Activated CD8-positive, alpha-beta memory T cell treated with anti-CD3 and anti-CD28 coated beads for 1 hour (primary cell): ENCODE measurements at regions not wholly inside any gene's neighbourhood (a gene's known extent, or its start where the extent isn't known, plus 50 kb on each side); places are given as distances from the start of the nearest gene placed in this dataset.
"Not testable (repeated sequence)": the region's sequence is repeated elsewhere in the genome, so short reads cannot be mapped to it uniquely, and the experiment has no call there.

Experiments
- DNase-seq, 2 donors: peaks; one replicate each; pipeline ENCODE4 v3.0.0-alpha.2; 2020; ENCODE audit warnings: low read depth in 1 of 2; ENCODE audit errors: extremely low read depth in 1 of 2

DNA sequence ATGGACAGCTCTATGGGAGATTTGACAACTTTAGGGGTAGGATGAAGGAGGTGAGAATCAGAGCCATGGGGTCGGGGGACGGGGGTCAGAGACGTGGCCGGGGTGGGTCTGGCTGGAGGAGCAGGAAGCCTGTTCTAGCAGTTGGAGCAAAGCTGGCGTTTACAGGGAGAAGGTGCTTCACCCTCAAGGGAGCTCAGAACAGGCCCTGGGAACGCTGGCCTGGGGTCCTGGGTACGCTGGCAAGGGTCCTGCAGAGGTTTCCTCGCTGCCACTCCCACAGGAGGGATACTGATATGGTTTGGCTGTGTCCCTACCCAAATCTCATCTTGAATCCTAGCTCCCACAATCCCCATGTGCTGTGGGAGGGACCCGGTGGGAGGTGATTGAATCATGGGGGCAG, 205.0 kb upstream of the ARL4C start:
- DNase-seq, result no peak

DNA sequence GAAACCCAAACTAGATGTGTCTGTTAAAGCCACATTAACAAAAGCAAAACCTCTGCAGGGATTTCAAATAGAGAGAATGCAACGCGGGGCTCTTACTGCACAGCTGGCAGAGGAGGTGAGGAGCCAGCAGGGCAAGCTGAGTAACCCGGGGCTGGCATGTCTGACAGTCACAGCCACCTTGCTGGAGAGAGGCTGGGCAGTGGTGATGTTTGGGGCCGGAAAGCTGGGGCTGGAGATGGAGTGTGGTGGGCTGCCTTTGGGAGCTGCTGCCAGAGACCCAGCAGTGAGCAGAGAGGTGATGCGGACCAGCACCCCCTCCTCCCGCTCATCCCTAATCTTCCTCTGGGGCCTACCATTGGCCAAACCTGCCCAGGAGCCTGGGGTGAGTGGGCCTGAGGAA, 204.5 kb upstream of the ARL4C start:
- no peak for DNase-seq

DNA sequence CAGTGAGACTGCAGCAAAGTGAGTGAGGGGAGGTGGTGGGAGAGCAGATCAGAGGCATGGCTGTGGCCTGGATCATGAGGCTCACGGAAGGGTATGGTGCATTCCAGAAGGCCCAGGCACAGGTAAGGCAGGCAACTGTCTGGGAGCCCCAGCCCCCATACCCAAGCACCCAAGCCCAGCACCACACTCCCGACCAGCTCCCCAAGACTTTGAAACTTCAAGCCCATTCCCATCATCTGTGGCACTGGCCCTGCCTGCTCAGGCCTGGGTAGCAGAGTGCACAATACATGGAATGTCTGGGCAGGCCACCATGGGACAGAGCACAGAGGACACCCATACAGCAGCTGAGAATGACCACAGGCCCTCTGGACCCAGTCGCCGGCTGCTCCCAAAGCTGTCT, 202.6 kb upstream of the ARL4C start:
- no peak for DNase-seq

DNA sequence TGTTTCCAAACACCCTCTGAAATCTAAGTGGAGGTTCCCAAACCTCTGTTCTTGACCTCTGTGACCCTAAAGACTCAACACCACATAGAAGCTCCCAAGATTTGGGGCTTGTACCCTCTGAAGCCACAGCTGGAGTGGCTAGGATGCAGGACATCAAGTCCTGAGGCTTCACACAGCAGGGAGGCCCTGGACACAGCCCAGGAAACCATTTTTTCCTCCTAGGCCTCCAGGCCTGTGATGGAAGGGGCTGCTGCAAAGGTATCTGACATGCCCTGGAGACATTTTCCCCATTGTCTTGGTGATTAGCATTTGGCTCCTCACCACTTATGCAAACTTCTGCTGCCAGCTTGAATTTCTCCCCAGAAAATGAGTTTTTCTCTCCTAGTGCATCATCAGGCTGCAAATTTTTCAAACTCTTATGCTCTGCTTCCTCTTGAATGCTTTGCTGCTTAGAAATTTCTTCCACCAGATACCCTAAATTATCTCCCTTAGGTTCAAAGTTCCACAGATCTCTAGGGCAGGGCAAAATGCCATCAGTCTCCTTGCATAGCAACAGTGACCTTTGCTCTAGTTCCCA, 200.5 kb upstream of the ARL4C start:
- DNase-seq, result not testable (repeated sequence)

DNA sequence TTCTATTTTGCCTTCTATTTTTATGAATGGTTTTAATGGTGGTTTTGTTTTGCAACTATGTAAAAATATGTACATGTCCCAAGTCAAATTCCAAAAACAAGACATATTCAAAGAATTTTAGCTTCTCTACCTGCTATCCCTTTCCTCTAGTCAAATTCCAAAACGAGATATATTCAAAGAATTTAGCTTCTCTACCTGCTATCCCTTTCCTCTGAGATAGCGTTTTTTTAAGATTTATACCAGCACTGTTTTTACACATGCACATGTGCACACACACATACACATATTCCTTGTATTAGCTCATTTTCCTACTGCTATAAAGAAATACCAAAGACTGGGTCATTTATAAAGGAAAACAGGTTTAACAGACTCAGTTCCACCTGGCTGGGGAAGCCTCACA, 199.1 kb upstream of the ARL4C start:
- DNase-seq, result no peak

DNA sequence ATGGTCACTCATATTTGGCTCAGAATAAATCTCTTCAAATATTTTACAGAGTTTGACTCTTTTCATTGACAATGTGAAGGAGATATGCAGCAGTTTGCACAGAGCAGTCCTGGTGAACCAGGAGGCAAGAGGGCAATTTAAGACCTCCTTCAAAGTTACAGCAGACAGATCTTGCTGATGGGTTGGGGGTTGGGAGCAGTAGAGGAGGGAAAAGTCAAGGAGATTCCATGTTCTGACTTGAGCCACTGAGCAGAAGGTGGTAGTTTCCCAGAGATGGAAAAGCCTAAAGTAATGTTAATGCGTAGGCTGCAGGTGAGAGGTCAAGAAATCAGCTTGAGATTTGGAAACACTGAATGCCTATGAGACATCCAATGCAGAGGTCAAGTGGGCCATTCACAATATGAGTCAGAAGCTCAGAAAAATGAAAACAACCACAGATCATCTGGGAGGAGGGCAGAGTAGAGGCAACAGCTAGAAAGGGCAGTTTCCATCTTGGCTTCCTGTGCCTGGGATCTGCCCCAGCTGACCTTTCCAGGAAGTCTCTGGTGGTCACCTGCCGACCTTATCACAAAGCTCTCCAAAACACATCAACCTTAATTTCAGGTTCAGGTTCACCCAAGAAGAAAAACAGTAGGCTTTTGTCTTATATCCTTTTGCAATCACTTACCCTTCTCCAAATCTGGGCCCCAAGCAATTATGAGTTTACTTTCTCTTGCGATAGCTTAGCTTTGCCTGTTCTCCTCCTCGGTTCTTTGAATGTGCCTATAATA, 197.5 kb upstream of the ARL4C start:
- no peak for DNase-seq

DNA sequence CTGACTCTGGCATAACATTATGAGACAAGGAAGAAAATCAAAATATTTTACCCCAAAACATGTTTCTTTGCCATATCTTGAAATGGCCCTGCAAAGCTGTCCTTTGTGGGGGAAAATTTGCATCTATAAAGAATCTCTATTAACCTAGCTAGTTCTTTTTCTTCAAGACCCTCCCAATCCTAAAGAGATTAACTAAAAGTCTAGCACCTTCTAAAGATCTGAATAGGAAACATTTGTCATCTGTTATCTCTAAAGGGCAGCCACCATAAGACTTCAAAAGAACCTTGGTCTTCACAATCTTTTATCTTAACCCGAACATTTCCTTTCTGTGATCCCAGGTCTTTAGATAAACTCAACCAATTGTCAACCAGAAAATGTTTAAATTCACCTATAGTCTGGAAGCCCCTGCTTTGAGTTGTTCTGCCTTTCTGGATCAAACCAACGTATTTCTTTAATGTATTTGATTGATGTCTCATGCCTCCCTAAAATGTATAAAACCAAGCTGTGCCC, 196.9 kb upstream of the ARL4C start:
- not testable (repeated sequence) for DNase-seq

DNA sequence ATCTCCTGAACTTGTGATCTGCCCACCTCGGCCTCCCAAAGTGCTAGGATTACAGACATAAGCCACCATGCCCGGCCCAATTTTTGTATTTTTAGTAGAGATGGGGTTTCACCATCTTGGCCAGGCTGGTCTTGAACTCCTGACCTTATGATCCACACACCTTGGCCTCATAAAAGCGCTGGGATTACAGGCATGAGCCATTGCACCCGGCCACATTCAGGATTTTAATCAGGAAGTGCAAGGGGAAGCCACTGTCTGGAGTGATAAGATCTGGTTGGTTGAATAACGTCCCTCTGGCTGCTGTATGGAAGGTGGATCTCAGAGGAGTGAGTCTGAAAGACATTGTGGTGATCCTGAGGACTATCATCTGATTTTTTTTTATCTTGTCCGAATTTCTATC, 196.3 kb upstream of the ARL4C start:
- not testable (repeated sequence) for DNase-seq

DNA sequence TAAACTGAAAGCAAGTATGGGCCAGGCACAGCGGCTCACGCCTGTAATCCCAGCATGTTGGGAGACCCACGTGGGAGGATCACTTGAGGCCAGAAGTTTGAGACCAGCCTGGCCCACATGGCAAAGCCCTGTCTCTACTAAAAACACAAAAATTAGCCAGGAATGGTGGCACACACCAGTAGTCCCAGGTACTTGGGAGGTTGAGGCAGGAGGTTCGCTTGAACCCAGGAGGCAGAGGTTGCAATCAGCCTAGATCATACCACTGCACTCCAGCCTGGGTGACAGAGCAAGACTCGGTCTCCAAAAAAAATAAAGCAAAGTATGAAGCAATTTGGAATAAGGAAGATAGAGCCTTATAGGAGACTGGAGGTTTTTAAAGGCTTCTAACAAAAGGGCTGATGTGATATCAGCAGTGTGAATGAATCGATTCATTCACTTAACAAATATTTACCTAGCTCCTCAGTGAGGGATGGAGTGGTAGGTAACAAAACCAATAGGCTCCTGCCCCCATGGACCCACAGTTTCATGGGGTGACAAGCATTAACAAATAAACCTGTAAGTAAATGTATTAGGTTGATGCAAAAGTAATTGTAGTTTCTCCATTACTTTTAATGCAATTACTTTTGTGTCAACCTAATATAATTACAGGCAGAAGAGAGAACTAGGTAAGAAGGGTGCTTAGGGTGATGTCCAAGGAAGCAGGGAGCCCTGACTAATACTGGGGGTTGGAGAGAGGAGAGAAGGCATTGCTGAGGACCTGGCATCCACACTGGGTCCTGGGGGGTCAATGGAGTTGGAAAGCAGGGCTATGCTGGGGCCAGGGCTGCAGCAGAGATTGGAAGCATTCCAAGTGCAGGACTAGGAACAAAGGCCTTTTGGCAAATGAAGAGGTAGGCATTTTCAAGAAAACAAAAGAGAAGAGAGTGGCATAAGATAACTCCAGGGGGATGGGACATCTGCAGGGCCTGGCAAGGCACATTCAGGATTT, 195.4 kb upstream of the ARL4C start:
- DNase-seq, result no peak

DNA sequence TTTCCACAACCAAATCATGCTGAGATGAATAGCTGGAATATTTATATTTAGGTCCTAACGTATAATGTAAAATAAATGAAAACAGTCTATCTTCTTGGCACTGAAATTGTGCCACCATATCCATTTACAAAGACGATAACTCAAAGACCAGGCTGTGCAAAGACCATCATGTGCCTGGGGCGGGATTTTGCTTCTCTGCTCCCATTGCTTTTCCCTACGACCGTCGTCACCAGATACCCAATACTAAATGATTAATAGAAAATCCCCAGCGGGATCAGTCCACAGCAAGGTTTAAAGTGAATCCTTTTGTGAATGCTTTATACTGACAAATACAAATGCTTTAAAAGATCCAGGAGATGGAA, 194.3 kb upstream of the ARL4C start:
- no peak for DNase-seq

DNA sequence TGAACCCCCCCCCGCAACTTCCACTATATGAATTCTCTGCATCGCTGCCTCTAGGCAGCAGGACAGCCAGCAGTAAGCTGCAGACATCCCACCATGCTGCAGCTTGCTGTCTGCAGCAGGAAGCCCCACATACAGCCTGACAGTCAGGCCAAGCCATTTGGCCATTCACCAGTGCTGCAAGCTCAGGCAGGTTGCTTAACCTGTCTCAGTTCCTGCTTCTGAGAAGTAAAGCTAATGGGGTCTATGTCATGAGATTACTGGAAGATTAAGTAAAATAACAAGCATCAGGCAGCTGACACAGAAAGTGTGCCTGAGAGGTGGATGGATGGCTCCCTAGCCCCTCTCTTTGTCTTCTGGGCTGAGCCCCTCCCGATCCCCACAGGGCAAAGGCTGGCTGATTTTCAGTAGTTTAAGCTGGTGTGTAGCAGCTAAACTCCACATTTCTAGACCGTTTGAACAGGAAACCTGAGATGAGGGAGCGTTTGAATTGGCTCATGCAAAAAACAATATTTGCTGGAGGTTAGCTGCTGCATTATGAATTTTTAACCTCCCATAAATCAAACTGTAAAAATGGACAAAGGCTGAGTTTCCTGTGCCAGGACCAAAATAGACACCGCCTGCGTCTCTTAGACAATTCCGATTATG, 193.8 kb upstream of the ARL4C start:
- DNase-seq, result no peak

DNA sequence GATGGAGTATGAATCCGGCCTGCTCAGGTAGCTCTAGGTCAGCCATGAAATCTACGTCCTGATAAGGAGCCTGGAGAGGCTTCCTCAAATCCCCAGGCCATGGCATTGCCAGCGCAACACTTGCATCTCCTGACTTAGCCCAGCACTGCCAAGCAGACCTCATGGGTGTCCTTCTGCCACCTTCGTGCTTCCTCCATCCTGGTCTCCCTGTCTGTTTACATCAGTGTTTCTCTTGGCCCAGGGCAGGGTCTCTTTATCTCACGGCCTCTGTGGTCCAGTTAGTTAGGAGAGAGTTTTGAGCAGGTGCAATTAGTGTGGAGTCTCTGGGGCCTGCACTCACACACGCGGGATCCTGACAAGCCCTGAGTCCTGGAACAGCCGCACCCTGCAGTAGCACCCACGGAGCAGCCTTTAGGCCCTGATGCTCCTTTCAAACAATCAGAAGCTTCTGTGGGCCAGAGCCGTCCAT, 193.1 kb upstream of the ARL4C start:
- DNase-seq, result no peak

DNA sequence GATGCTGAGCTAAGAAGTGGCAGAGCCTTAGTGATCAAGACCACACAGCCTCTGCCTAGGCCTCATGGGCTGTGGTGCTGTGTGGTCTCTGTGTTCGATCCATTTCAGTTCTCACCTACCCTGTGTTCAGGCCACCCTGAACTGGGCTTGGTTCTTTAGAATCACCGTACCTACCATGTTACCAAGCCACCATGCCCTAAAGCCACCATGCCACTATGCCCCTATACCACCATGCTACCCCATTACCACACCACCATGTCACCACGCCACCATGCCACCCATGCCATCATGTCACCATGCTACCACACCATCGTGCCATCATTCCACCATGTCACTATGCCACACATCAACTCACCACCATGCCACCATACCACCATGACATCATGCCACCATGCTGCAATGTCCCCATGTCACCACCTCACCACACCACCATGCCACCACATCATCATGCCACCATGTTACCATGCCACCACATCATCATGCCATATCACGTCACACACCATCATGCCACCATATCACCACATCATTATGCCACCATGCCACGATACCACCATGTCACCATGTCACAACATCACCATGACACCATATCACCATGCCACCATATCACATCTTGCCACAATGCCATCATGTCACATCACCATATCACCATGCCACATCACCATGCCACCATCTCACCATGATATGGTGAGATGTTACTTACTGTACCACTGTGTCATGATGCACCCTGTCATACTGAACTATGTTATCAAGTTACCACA, 191.0 kb upstream of the ARL4C start:
- no peak for DNase-seq

DNA sequence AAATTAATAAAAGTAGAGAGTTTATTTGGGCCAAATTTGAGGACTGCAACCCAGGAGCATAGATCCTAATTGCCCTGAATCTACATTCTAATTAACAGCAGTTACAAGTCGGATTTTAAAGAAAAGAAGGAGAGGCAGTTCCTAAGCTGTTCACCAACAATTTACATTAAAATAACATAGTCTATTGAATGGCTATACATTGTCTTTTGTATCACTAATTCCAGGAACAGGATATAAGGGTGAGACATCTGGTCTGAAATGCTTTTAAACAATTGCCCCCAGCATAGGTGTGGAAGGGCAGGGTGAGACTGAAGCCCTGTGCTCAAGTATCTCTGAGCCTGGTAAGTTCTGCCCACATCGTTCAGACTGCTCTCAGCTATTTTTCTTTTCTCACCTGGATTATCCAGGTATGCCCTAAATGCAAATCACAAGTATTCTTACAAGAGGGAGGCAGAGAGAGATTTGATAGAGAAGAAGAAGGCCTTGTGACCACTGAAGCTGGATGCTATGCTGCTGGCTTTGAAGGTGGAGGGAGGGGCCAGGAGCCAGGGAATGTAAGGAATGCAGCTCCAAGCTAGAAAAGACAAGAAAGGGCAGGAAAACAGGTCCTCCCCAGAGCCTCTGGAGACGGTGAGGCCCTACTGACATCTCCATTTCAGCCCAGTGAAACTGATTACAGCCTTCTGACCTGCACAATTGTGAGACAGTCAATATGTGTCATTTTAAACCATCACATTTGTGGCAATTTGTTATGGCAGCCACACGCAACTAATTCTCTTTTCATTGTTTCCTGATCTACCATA, 189.4 kb upstream of the ARL4C start:
- no peak for DNase-seq

DNA sequence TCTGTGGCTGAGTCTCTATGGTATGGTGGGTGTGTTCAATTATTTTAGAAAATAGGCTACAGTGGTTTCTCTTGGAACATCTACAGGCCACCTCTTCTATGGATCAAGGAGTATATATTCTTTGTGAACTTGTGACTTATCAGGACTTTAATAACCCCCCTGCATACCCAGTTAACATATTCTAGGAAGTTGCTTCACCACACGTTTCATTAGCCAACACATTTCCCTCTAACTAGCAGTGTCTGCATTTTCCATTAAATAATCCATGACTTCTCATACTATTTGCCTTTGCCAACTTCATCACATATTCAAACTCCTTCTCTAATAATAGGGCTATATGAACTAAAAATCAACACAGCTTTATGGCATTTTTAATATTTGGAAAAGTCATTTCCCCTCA, 187.6 kb upstream of the ARL4C start:
- DNase-seq, result no peak

DNA sequence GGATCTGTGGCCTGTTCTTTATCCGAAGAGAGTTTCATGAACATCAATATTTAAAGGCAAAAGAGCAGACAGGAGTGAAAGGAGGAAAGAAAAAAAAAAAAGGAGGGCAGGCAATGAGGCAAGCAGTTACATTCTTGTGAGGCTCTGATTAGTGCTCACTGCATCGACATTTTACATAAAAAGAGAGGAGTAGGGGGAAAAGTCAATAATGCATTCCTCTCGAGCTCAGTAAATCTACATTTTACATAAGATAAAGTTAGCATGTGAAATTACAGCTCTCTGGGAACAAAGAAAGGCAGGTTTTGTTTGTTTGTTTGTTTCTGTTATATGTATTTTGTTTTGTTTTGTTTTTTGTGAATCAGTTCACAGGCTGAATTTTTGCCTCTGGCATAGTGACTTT, 187.1 kb upstream of the ARL4C start:
- DNase-seq, result no peak

DNA sequence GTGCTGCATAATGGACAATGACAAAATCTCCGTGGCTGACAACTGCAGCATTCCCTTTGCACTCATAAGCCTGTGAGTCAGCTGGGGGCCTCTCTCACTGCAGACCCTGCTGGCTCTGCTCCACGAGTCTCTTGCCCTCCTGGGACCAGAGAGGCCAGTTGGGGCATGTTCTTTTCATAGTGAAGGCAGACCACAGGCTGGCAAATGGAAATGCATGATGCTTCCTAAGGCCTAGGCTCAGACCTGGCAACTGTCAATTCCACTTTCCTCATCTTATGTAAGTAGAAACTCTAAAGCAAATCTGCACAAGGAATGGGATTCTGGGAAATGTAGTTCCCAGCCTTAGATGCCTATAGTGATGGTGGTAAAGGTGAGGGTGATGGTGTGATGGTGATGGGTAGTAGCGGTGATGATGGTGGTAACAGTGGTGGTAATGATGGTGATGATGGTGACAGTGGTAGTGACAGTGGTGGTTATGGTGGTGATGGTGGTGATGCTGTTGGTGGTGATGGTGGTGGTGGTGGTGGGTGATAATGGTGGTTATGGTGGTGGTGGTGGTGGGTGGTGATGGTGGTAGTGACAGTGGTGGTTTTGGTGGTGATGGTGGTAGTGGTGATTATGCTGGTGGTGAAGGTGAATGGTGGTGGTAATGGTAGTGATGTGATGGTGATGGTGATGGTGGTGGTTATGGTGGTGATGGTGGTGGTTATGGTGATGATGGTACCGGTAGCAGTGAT, 185.8 kb upstream of the ARL4C start:
- no peak for DNase-seq

DNA sequence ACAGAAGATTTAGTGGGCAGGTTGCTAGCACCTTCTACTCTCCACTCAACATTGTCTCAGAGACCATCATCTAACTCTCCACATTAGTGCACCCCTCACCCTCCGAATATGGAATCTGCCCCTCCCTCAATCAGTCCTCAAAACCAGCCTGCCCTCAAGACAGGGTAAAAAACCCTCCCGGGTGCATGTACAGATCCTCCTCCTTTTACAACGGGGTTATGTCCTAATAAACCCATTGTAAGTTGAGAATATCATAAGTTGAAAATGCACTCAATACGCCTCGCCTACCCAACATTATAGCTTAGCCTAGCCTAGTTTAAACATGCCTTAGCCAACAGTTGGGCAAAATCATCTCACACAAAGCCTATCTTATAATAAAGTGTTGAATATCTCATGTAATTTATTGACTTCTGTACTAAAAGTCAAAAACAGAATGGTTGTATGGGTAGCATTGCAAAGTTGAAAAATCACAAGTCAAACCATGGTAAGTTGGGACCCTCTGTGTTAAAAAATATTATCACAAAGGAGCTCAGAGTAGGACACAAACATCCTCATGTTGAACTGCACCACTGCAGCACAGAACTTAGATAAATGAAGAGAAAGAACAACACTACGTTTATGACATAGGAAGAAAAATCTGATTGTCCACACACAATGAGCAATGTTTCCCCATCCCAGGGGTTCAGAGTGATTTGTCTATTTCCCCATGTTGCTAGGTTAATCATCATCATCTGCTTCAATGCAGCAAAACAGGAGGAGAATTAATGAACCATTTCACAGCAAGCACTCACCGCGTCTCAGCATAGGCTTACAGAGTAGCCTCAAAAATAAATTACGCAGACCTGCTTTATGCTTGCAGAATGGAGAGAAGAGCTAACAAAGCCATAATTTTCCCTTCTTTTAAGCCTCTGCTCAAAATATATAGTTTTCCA, 184.1 kb upstream of the ARL4C start:
- no peak for DNase-seq
